GM23338 (cell line): ENCODE measurements at regions not wholly inside any gene's neighbourhood (a gene's known extent, or its start where the extent isn't known, plus 50 kb on each side); places are given as distances from the start of the nearest gene placed in this dataset.

Experiments used
- ATAC-seq: fragments of 200-7000 bp; cut with Tn5 transposase; 3 replicates; pipeline ENCODE4 v1.9.1; 2020
- DNase-seq: peaks from one replicate; pipeline ENCODE4 v3.0.0-alpha.2; 2015; ENCODE audit warnings: low spot score
- H2AFZ ChIP-seq: fragments of 200-600 bp; sonication (generic); 2 replicates; pipeline ENCODE4 v1.8.0; 2016; ENCODE audit warnings: antibody characterized with exemption, mild to moderate bottlenecking, moderate library complexity
- H3F3A ChIP-seq: fragments of 200-600 bp; sonication (generic); replicated peaks from 2 replicates; pipeline ENCODE4 v1.8.0; 2017; ENCODE audit warnings: antibody characterized with exemption, mixed run types, low read depth
- H3K27ac ChIP-seq: fragments of 200-600 bp; sonication (generic); 2 replicates; pipeline ENCODE4 v1.6.1; 2016; ENCODE audit warnings: low read depth
- H3K27me3 ChIP-seq: fragments of 200-600 bp; sonication (generic); 2 replicates; pipeline ENCODE4 v1.8.0; 2016; ENCODE audit warnings: mild to moderate bottlenecking, mixed run types, moderate library complexity; ENCODE audit not compliant: insufficient read depth
- H3K36me3 ChIP-seq: fragments of 200-600 bp; sonication (generic); 2 replicates; pipeline ENCODE4 v1.8.0; 2016; ENCODE audit warnings: mild to moderate bottlenecking; ENCODE audit not compliant: insufficient read depth
- H3K4me1 ChIP-seq: fragments of 200-600 bp; sonication (generic); 2 replicates; pipeline ENCODE4 v1.8.0; 2016; ENCODE audit warnings: mild to moderate bottlenecking, moderate library complexity; ENCODE audit not compliant: insufficient read depth
- H3K4me2 ChIP-seq: fragments of 200-600 bp; sonication (generic); 2 replicates; pipeline ENCODE4 v1.7.1; 2017; ENCODE audit warnings: mixed run types
- H3K4me3 ChIP-seq: fragments of 200-600 bp; sonication (generic); 2 replicates; pipeline ENCODE4 v1.6.1; 2016; ENCODE audit warnings: mixed run types
- H3K79me2 ChIP-seq: fragments of 200-600 bp; sonication (generic); replicated peaks from 2 replicates; pipeline ENCODE4 v1.8.0; 2017; ENCODE audit warnings: mild to moderate bottlenecking; ENCODE audit not compliant: insufficient read depth
- H3K9me2 ChIP-seq: fragments of 200-600 bp; sonication (generic); 2 replicates; pipeline ENCODE4 v1.8.0; 2017; ENCODE audit not compliant: insufficient read depth
- H4K20me1 ChIP-seq: fragments of 200-600 bp; sonication (generic); replicated peaks from 2 replicates; pipeline ENCODE4 v1.8.0; 2017; ENCODE audit warnings: mild to moderate bottlenecking; ENCODE audit not compliant: insufficient read depth
- H3K27ac Mint-ChIP-seq: 2 replicates; pipeline ENCODE4 v1.8.0; 2020; ENCODE audit warnings: inconsistent platforms, mild to moderate bottlenecking, moderate library complexity, mixed read lengths
- H3K27me3 Mint-ChIP-seq: 3 replicates; pipeline ENCODE4 v1.8.0; 2022; ENCODE audit warnings: low read depth, mild to moderate bottlenecking, moderate library complexity, mixed read lengths, inconsistent platforms; ENCODE audit not compliant: insufficient read depth, poor library complexity
- H3K36me3 Mint-ChIP-seq: 3 replicates; pipeline ENCODE4 v1.8.0; 2021; ENCODE audit warnings: low read depth, mild to moderate bottlenecking, inconsistent platforms, moderate library complexity, mixed read lengths
- H3K4me1 Mint-ChIP-seq: 3 replicates; pipeline ENCODE4 v1.8.0; 2020; ENCODE audit warnings: mild to moderate bottlenecking, inconsistent platforms, mixed read lengths
- H3K4me3 Mint-ChIP-seq: 3 replicates; pipeline ENCODE4 v1.8.0; 2021; ENCODE audit warnings: moderate library complexity, mild to moderate bottlenecking, inconsistent platforms, mixed read lengths
- H3K9me3 Mint-ChIP-seq: 3 replicates; pipeline ENCODE4 v1.8.0; 2020; ENCODE audit warnings: moderate library complexity, mild to moderate bottlenecking, inconsistent platforms, mixed read lengths
- POLR2AphosphoS5 ChIP-seq: IDR thresholded peaks from 2 replicates; pipeline ENCODE4 v1.6.1; 2016; ENCODE audit warnings: antibody characterized with exemption, low read depth
- REST ChIP-seq: IDR thresholded peaks from one replicate; pipeline ENCODE4 v1.6.1; 2018; ENCODE audit warnings: antibody characterized with exemption; ENCODE audit not compliant: unreplicated experiment
- STAT1 ChIP-seq: IDR thresholded peaks from one replicate; pipeline ENCODE4 v1.6.1; 2016; ENCODE audit warnings: antibody characterized with exemption; ENCODE audit not compliant: unreplicated experiment
- TF ChIP-seq, protein P1 (sequence below): fragments of 250-450 bp; sonication (Bioruptor Pico); IDR thresholded peaks from 2 replicates; pipeline ENCODE4 v1.5.0; 2020; ENCODE audit warnings: mild to moderate bottlenecking, moderate library complexity

DNA sequence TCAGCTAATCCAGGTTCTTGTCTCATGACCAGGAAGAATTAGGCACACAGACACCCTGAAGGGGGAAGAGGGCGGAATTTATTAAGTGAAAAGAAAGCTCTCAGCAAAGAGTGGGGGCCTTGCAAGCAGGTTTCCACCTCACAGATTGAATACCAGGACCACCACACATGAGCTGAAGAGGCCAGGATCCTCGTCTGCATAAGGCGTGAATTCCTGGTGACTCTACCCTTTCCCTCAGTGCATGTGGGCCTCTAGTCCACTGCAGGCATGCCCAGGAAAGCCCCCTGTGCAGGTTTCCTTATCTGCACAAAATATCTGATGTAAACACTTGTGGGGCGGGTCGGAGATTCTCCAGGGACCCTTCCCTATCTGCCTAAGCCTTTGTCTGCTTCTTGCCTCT, 782.1 kb upstream of the LRRN3 start:
- Histone ChIP-seq H3K27me3 (no peaks in the 10 kb centered on the region), H3K9me2 (0 out of 2 replicates have a peak, but pooled peaks cover 11% of the 10 kb centered on the region), H3F3A (no peaks in the 10 kb centered on the region), H3K4me1 (no peaks in the 10 kb centered on the region; the same call in 1 of the 2 replicates), H3K4me3 (no peak overlapping the region), H3K36me3 (0 out of 2 replicates have a peak, but pooled peaks cover 15% of the 10 kb centered on the region), H3K4me2 (no peak overlapping the region), H4K20me1 (no peaks in the 10 kb centered on the region), H2AFZ (no peak overlapping the region), H3K27ac (no peak overlapping the region), H3K79me2 (no peaks in the 10 kb centered on the region)
- H3K9me3 Mint-ChIP-seq = peaks cover 23% of the 10 kb centered on the region
- ATAC-seq (no peak), DNase-seq (no peak)
- no peak overlapping the region for H3K4me3 Mint-ChIP-seq
- H3K27ac Mint-ChIP-seq = no peak overlapping the region
- H3K27me3 Mint-ChIP-seq = no peaks in the 10 kb centered on the region
- TF ChIP-seq, protein P1, sequence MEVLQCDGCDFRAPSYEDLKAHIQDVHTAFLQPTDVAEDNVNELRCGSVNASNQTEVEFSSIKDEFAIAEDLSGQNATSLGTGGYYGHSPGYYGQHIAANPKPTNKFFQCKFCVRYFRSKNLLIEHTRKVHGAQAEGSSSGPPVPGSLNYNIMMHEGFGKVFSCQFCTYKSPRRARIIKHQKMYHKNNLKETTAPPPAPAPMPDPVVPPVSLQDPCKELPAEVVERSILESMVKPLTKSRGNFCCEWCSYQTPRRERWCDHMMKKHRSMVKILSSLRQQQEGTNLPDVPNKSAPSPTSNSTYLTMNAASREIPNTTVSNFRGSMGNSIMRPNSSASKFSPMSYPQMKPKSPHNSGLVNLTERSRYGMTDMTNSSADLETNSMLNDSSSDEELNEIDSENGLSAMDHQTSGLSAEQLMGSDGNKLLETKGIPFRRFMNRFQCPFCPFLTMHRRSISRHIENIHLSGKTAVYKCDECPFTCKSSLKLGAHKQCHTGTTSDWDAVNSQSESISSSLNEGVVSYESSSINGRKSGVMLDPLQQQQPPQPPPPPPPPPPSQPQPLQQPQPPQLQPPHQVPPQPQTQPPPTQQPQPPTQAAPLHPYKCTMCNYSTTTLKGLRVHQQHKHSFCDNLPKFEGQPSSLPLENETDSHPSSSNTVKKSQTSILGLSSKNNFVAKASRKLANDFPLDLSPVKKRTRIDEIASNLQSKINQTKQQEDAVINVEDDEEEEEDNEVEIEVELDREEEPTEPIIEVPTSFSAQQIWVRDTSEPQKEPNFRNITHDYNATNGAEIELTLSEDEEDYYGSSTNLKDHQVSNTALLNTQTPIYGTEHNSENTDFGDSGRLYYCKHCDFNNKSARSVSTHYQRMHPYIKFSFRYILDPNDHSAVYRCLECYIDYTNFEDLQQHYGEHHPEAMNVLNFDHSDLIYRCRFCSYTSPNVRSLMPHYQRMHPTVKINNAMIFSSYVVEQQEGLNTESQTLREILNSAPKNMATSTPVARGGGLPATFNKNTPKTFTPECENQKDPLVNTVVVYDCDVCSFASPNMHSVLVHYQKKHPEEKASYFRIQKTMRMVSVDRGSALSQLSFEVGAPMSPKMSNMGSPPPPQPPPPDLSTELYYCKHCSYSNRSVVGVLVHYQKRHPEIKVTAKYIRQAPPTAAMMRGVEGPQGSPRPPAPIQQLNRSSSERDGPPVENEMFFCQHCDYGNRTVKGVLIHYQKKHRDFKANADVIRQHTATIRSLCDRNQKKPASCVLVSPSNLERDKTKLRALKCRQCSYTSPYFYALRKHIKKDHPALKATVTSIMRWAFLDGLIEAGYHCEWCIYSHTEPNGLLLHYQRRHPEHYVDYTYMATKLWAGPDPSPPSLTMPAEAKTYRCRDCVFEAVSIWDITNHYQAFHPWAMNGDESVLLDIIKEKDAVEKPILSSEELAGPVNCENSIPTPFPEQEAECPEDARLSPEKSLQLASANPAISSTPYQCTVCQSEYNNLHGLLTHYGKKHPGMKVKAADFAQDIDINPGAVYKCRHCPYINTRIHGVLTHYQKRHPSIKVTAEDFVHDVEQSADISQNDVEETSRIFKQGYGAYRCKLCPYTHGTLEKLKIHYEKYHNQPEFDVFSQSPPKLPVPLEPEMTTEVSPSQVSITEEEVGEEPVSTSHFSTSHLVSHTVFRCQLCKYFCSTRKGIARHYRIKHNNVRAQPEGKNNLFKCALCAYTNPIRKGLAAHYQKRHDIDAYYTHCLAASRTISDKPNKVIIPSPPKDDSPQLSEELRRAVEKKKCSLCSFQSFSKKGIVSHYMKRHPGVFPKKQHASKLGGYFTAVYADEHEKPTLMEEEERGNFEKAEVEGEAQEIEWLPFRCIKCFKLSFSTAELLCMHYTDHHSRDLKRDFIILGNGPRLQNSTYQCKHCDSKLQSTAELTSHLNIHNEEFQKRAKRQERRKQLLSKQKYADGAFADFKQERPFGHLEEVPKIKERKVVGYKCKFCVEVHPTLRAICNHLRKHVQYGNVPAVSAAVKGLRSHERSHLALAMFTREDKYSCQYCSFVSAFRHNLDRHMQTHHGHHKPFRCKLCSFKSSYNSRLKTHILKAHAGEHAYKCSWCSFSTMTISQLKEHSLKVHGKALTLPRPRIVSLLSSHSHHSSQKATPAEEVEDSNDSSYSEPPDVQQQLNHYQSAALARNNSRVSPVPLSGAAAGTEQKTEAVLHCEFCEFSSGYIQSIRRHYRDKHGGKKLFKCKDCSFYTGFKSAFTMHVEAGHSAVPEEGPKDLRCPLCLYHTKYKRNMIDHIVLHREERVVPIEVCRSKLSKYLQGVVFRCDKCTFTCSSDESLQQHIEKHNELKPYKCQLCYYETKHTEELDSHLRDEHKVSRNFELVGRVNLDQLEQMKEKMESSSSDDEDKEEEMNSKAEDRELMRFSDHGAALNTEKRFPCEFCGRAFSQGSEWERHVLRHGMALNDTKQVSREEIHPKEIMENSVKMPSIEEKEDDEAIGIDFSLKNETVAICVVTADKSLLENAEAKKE = no peak
- TF ChIP-seq STAT1 = no peak
- H3K4me1 Mint-ChIP-seq = peaks cover 7% of the 10 kb centered on the region; the same call in 2 of the 3 replicates
- H3K36me3 Mint-ChIP-seq = peaks cover 14% of the 10 kb centered on the region

- TF ChIP-seq POLR2AphosphoS5 (no peak), REST (no peak)
- Mint-ChIP-seq H3K4me1 (no peaks in the 10 kb centered on the region), H3K27ac (no peak overlapping the region), H3K27me3 (no peaks in the 10 kb centered on the region), H3K4me3 (no peak overlapping the region), H3K9me3 (peaks cover 23% of the 10 kb centered on the region), H3K36me3 (peaks cover 14% of the 10 kb centered on the region)
- ATAC-seq (no peak), DNase-seq (no peak)
- Histone ChIP-seq H3K79me2 (no peaks in the 10 kb centered on the region), H3K36me3 (0 out of 2 replicates have a peak, but pooled peaks cover 15% of the 10 kb centered on the region), H2AFZ (no peak overlapping the region), H3K4me1 (no peaks in the 10 kb centered on the region), H3K27me3 (no peaks in the 10 kb centered on the region), H3K27ac (no peak overlapping the region), H3K9me2 (0 out of 2 replicates have a peak, but pooled peaks cover 11% of the 10 kb centered on the region), H3F3A (no peaks in the 10 kb centered on the region), H3K4me2 (no peak overlapping the region), H4K20me1 (no peaks in the 10 kb centered on the region), H3K4me3 (no peak overlapping the region)
These were observed 781.0 kb upstream of the LRRN3 start for GRCh38 chr7:110309941-110310340.
